ENCODE measurements at regions not wholly inside any gene's neighbourhood (a gene's known extent, or its start where the extent isn't known, plus 50 kb on each side); places are given as distances from the start of the nearest gene placed in this dataset.

DNA sequence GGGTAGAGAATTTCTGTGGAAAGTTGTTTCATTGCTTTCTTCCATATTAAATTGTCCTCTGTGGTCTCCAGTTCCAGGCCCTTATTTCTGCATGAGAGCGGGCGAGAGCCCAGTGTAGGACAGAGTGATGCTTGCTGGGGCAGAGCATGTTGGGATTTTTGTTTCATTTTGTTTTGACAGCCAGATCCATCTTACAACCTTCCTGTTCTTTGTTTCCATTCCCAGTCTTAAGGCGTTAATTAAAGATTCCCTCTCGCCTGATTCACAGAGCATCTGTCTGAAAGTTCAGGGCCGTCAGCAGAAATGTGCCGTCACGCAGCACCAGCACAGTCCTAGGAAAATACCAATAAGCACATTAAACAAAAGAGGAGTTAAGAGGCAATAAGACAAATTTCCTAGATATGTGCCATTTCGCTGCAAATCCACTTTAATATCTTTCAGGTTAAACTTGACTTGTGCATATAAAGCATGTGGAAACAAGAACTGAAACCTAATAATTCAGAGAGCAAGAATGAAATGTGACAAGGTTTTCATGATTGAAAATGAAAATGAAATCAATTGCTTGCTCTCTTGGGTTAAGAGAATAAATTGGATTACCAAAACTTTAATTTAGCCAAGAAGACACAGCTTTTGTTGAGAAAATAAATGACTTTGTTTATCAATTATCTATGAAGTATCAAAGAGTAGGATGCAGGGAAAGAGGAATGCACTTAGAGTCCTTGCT is 210.7 kb upstream of the SLC10A2 start:
- Histone ChIP-seq H4K20me1 (replicated peaks in 1 of 2; ENCODE audit: control insufficient read depth in 1 of 2, insufficient read depth in 2 of 2, low read length in 2 of 2) (no peaks in the 10 kb centered on the region), H3K14ac (ENCODE audit: insufficient read length) (no peak overlapping the region), H3K9me3 (ENCODE audit: insufficient read depth in 2 of 2, low read depth in 1 of 2, low read length in 1 of 2) (no peaks in the 10 kb centered on the region), H2BK12ac (ENCODE audit: low read depth, low read length) (no peak overlapping the region), H3K23me2 (ENCODE audit: low read depth, low read length) (no peaks in the 10 kb centered on the region), H2BK20ac (ENCODE audit: low read length) (no peak overlapping the region), H3K9ac (replicated peaks in 1 of 4; ENCODE audit: extremely low read depth in 1 of 4, low read depth in 3 of 4, low read length in 3 of 4) (no peak overlapping the region), H4K91ac (replicated peaks; ENCODE audit: insufficient read length, low read length) (no peak overlapping the region), H4K5ac (ENCODE audit: insufficient read length, low read depth, low read length) (no peak overlapping the region), H3K4me2 (ENCODE audit: insufficient read depth in 1 of 2, low read depth in 2 of 2, low read length in 2 of 2) (no peak overlapping the region), H3K23ac (ENCODE audit: insufficient read length) (no peak overlapping the region), H3K4me3 (ENCODE audit: extremely low read depth in 1 of 4, insufficient read depth in 2 of 4, low read depth in 3 of 4, low read length in 4 of 4) (no peak overlapping the region), H2AFZ (ENCODE audit: low read length) (no peak overlapping the region), H2BK120ac (replicated peaks; ENCODE audit: low read depth, low read length) (no peak overlapping the region), H4K8ac (ENCODE audit: extremely low read depth, insufficient read depth, low read length) (no peak overlapping the region), H3K79me1 (ENCODE audit: low read depth, low read length) (no peaks in the 10 kb centered on the region), H3K4me1 (replicated peaks in 1 of 4; ENCODE audit: control insufficient read depth in 3 of 4, insufficient read depth in 4 of 4, low read length in 3 of 4) (no peaks in the 10 kb centered on the region), H3K4ac (replicated peaks; ENCODE audit: insufficient read length, low read depth, low read length) (no peak overlapping the region), H3K36me3 (ENCODE audit: control insufficient read depth in 2 of 4, insufficient read depth in 4 of 4, low read length in 3 of 4) (no peaks in the 10 kb centered on the region), H3K18ac (ENCODE audit: extremely low read depth, low read length) (no peak overlapping the region), H3K56ac (replicated peaks; ENCODE audit: insufficient read length, low read depth, low read length) (no peak overlapping the region), H3K27ac (ENCODE audit: low read depth, low read length) (no peak overlapping the region), H3K79me2 (ENCODE audit: control insufficient read depth in 1 of 2, insufficient read depth in 2 of 2, low read length in 2 of 2) (no peaks in the 10 kb centered on the region), H2AK5ac (ENCODE audit: low read depth, low read length) (no peak overlapping the region), H2BK5ac (ENCODE audit: low read depth, low read length) (no peak overlapping the region), H2BK15ac (ENCODE audit: low read length) (no peak overlapping the region), H3K27me3 (replicated peaks in 1 of 4; ENCODE audit: control insufficient read depth in 3 of 4, extremely low read depth in 1 of 4, insufficient read depth in 3 of 4, low read length in 3 of 4) (no peaks in the 10 kb centered on the region)
- FAIRE-seq (no peak), DNase-seq (ENCODE audit: low read depth in 1 of 2, low spot score in 2 of 2) (no peak)
- 92% methylated on average over 8 of the region's 8 CpGs; no CpG with 5 or more reads in 1 of the 2 experiments for WGBS, 2 experiments (ENCODE audit: extremely low coverage in 1 of 2, insufficient coverage in 1 of 2, insufficient read length in 1 of 2, insufficient replicate concordance in 2 of 2, low coverage in 1 of 2, low lambda C conversion rate in 2 of 2, missing lambda C conversion rate in 1 of 2)
- POLR2A ChIA-PET (ENCODE audit: partially characterized antibody) = no interaction called here
- CTCF ChIA-PET (ENCODE audit: partially characterized antibody) = interaction anchor here (0.6 to 1.6 kb wide), 4 partner anchors 10 to 236 kb away, joined by 3 read pairs; no protein-coding TSS in a partner anchor
- TF ChIP-seq SP1 (IDR thresholded peaks at IDR 0.05; ENCODE audit: low read depth, low read length) = no peak
- no peak for TF ChIP-seq EP300 (IDR thresholded peaks at IDR 0.05; ENCODE audit: borderline replicate concordance in 1 of 2, low read depth in 2 of 2, low read length in 2 of 2)
- no peak for TF ChIP-seq KDM1A (IDR thresholded peaks at IDR 0.05; ENCODE audit: borderline replicate concordance, low read length)
- TF ChIP-seq, protein P1, sequence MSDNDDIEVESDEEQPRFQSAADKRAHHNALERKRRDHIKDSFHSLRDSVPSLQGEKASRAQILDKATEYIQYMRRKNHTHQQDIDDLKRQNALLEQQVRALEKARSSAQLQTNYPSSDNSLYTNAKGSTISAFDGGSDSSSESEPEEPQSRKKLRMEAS (IDR thresholded peaks at IDR 0.05) = no peak
- no peak for TF ChIP-seq CREB1 (IDR thresholded peaks at IDR 0.05)
- TF ChIP-seq, protein P2, sequence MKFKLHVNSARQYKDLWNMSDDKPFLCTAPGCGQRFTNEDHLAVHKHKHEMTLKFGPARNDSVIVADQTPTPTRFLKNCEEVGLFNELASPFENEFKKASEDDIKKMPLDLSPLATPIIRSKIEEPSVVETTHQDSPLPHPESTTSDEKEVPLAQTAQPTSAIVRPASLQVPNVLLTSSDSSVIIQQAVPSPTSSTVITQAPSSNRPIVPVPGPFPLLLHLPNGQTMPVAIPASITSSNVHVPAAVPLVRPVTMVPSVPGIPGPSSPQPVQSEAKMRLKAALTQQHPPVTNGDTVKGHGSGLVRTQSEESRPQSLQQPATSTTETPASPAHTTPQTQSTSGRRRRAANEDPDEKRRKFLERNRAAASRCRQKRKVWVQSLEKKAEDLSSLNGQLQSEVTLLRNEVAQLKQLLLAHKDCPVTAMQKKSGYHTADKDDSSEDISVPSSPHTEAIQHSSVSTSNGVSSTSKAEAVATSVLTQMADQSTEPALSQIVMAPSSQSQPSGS (IDR thresholded peaks at IDR 0.05; ENCODE audit: low read length) = no peak
- no peak for TF ChIP-seq GABPA (IDR thresholded peaks at IDR 0.05; ENCODE audit: borderline replicate concordance, insufficient read depth, low read length)
